RWPE1 (cell line): ENCODE measurements at regions not wholly inside any gene's neighbourhood (a gene's known extent, or its start where the extent isn't known, plus 50 kb on each side); places are given as distances from the start of the nearest gene placed in this dataset.
A peak's percentile ranks its signal among the peaks of the same experiment; 100 is the strongest.

Experiments
- CTCF ChIA-PET: fragments of 350-600 bp; sonication (Branson Sonifier 250); formaldehyde crosslinking; extraction: SDS; loops from one replicate; lab custom pipeline; 2021; lab: Yijun Ruan, JAX
- POLR2A ChIA-PET: fragments of 400-600 bp; formaldehyde crosslinking; extraction: SDS; loops from one replicate; lab custom pipeline; 2020; ENCODE audit warnings: antibody characterized with exemption; ENCODE audit not compliant: low non-redundant PET; lab: Yijun Ruan, JAX
- DNase-seq: peaks from one replicate; pipeline ENCODE4 v3.0.0; 2012; ENCODE audit warnings: low spot score
- H3K27ac ChIP-seq: fragments of 450-650 bp; 2 replicates; pipeline ENCODE4 v1.5.1; 2017
- TF ChIP-seq, protein P1 (sequence below): fragments of 450-650 bp; conservative IDR thresholded peaks from 2 replicates; pipeline ENCODE4 v1.5.1; 2017; ENCODE audit warnings: low read depth, mild to moderate bottlenecking

DNA sequence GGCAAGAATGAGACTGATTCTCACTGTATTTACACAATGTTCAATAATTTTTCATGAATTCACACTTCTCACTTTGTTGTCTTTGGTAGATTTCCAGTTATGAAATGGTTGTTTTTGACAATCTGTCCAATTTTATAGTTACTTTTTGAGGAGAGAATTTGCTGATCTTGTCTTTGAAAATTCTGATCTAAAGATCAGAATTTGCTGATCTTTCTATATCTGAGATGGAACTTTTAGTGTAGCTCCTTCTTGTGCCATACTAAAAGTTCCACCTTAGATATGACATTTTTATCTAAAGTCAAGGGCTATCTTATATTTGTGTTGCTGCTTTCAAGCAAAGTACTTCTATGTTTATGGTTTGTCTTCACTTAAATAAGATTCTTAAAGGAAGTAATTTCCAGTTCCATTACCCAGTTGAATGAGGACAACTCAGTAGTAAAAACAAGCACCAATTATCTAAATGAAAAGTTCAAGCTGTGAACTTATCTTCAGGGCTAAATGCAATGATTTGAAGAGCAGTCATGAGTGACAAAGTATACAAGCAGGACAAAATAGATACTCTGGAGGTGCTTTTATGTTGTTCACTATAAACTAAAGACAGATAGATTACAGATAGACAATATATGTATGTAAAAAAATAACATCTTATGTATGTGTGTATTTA, 76.4 kb upstream of the FOXG1 start:
- H3K27ac ChIP-seq, result no peak overlapping the region
- TF ChIP-seq, protein P1, sequence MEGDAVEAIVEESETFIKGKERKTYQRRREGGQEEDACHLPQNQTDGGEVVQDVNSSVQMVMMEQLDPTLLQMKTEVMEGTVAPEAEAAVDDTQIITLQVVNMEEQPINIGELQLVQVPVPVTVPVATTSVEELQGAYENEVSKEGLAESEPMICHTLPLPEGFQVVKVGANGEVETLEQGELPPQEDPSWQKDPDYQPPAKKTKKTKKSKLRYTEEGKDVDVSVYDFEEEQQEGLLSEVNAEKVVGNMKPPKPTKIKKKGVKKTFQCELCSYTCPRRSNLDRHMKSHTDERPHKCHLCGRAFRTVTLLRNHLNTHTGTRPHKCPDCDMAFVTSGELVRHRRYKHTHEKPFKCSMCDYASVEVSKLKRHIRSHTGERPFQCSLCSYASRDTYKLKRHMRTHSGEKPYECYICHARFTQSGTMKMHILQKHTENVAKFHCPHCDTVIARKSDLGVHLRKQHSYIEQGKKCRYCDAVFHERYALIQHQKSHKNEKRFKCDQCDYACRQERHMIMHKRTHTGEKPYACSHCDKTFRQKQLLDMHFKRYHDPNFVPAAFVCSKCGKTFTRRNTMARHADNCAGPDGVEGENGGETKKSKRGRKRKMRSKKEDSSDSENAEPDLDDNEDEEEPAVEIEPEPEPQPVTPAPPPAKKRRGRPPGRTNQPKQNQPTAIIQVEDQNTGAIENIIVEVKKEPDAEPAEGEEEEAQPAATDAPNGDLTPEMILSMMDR, result no peak
- ChIA-PET POLR2A (no interaction called here), CTCF (interaction anchor here (0.7 kb wide), 1 partner anchor 181 kb away, joined by 5 read pairs; no protein-coding TSS in a partner anchor)
- no peak for DNase-seq

DNA sequence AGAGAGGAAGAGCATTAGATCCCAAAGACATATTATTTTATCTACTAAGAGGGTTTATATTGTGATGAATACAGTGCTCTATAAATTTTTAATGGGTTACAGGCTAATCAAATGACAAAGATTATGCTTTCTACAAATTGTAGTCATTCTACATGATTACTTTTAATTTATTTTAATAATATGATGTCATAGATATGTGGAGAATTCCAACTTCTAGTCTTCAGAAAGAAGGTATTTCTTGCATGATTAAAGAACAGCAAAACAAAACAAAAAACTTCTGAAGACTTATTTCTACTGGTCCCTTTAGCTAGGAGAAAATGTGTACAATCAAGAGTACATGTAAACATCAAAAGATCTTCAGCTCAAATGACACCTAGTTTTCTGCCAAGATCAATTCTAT, 71.5 kb upstream of the FOXG1 start:
- DNase-seq, result no peak
- no peak overlapping the region for H3K27ac ChIP-seq
- ChIA-PET CTCF (no interaction called here), POLR2A (no interaction called here)
- TF ChIP-seq, protein P1, result no peak

DNA sequence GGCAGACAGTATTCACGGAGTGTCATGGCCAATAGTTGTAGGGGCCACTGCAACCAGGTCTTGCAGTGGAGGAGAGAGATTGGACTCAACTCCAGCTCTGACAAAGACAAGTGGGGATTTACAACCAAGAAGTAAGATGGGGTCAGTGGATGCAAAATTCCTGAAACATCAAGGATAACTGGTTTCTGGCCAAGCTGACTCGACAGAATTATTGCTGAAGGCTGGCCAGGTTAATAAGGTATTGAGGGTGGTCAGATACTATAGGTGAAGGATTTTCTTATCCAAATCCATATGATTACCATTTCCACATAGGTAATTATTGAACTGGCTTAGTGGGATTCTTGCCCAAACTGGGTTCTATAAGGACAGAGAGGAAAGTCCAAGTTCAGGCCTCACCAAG, 64.9 kb upstream of the FOXG1 start:
- DNase-seq, result no peak
- TF ChIP-seq, protein P1, result no peak
- ChIA-PET POLR2A (no interaction called here), CTCF (no interaction called here)
- no peak overlapping the region for H3K27ac ChIP-seq

DNA sequence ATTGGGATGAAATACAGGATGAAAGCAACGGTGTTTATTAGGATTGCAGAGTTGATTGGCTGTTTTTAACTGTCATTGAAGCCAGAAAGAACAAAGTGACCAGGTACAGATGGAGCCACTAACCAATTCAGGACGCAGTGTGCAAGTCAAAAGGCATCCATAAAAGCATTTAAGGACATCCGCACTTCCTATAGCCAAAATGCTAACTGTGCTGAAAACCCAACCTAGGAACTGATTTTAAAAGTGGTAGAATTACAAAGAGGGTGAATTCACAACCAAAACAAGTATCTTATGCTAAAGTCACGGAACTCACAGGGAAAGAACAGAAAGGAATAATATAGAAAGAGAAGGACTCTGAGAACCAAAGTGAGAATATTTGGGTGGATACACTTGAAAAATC, 63.1 kb upstream of the FOXG1 start:
- TF ChIP-seq, protein P1, result no peak
- H3K27ac ChIP-seq, result no peak overlapping the region
- DNase-seq, result no peak
- ChIA-PET CTCF (interaction anchor here (0.7 kb wide), 1 partner anchor 42 kb away, joined by 4 read pairs; no protein-coding TSS in a partner anchor), POLR2A (no interaction called here)

DNA sequence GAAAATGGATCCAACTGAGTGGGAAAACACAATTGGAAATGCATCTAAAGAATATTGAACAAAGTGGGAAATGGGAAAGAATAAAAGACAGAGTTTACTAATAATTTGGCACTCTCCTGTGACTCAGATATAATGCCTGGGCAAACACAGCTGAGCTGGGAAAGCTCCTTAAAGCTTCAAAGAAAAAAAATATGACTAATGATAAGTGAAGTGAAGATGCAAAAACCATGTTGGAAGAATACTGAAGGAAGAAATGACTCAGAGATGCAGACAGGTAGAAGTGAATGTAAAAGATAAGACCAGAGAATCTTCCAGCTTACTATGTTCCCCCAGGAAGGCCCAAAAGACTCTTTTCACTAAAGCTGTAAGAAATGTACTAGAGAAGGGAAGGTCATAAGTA, 62.4 kb upstream of the FOXG1 start:
- H3K27ac ChIP-seq, result no peak overlapping the region
- DNase-seq, result peak; percentile 30
- ChIA-PET CTCF (no interaction called here), POLR2A (no interaction called here)
- TF ChIP-seq, protein P1, result no peak

DNA sequence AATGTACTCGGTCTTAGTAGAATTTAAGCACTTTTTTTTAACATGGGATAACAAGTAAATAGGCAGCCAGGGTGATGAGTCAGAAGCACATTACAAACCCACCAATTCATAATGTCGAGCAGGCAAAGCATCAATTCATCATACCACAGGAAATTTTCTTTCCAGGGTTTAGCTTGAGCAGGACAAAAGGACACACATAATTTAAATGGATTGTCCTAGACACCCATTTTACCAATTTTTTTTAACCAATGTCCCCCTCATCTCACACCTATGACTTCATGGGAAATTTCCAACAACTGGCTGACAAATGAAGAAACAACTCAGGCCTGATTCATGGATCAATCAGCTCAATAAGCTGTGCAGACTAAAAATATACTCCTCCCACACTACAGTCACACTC, 58.8 kb upstream of the FOXG1 start:
- CTCF ChIA-PET, result no interaction called here
- TF ChIP-seq, protein P1, result no peak
- peak; percentile 23 for DNase-seq
- POLR2A ChIA-PET, result no interaction called here
- H3K27ac ChIP-seq, result no peak overlapping the region
